Esophagus muscularis mucosa (tissue), 3 donors: ENCODE measurements at regions not wholly inside any gene's neighbourhood (a gene's known extent, or its start where the extent isn't known, plus 50 kb on each side); places are given as distances from the start of the nearest gene placed in this dataset.

Source experiments
- CTCF ChIP-seq, 3 experiments: fragments of 200-600 bp in 2 of 3; fragments of 450-650 bp in 1 of 3; sonication (generic) in 2 of 3; IDR thresholded peaks; one replicate each; pipeline ENCODE4 v1.5.1; 2017 to 2019; ENCODE audit warnings: antibody characterized with exemption in 3 of 3, mild to moderate bottlenecking in 2 of 3, moderate library complexity in 1 of 3
- POLR2A ChIP-seq: fragments of 450-650 bp; IDR thresholded peaks from one replicate; pipeline ENCODE4 v1.6.1; 2017; ENCODE audit warnings: antibody characterized with exemption, moderate library complexity, mild to moderate bottlenecking, low read depth
- POLR2AphosphoS5 ChIP-seq, 2 donors: sonication (generic); formaldehyde crosslinking; IDR thresholded peaks; one replicate each; pipeline ENCODE4 v1.6.1; 2017; ENCODE audit warnings: antibody characterized with exemption in 2 of 2

DNA sequence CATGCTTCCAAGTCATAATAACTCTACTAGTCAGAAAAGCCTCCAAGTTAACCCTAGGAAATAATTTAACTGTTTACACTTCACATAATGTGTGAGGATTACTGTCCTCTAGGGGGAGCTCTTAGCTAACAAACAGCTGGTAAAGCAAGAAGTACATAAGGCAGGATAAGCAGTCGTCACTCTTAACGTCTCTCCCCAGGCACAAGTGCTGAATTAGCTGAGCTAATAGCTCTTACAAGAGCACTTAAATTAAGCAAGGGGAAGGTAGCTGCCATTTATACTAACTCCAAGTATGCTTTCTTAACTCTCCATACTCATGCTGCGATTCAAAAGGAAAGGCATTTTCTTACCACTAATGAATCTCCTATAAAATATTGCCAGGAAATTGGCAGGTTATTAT lies 79.3 kb upstream of the TSPAN11 start:
- peak; percentile 52 to 69 (median 58) for TF ChIP-seq CTCF (IDR thresholded peaks at IDR 0.05)
- no peak for TF ChIP-seq POLR2AphosphoS5 (IDR thresholded peaks at IDR 0.05)
- no peak for TF ChIP-seq POLR2A
